ENCODE measurements at regions not wholly inside any gene's neighbourhood (a gene's known extent, or its start where the extent isn't known, plus 50 kb on each side); places are given as distances from the start of the nearest gene placed in this dataset.
"Not testable (repeated sequence)": the region's sequence is repeated elsewhere in the genome, so short reads cannot be mapped to it uniquely, and the experiment has no call there.

DNA sequence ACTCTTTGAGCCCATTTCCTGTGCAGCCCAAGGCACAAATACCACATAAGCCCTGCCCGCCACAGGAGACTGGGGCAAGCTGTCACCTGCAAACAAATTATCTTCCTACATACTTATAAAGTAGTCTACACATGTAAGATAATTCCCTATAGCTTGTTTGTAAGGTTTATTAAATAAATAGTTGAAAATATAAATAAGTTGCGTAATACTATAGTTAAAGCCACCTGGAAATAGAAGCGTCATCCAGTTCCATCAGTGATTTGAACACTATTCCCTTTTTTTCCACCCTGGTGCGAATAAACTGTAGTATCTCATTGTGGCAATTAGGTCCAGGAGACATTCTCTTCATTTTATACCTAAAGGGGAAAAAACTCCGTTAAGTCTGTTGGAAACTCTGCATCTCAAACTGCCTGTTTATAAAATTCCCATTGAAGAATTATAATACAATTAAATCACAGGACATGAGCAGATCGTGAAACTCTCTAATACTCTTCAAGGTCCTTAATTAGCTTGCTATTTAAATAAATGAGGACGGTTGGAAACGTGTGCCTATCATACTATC, 66.7 kb upstream of the CCT8L2 start:
- not testable (repeated sequence) for DNase-seq

GRCh38 chr22:16658068-16658467, 65.5 kb upstream of the CCT8L2 start:
- DNase-seq = no peak

- no peak for DNase-seq
These were observed 62.3 kb upstream of the CCT8L2 start for GRCh38 chr22:16654882-16655281.

- not testable (repeated sequence) for DNase-seq
These were observed 61.7 kb upstream of the CCT8L2 start for GRCh38 chr22:16654336-16654735.

GRCh38 chr22:16653222-16653621, 60.6 kb upstream of the CCT8L2 start:
- not testable (repeated sequence) for DNase-seq

- DNase-seq = no peak
These were observed 58.6 kb upstream of the CCT8L2 start for GRCh38 chr22:16651217-16651616.

Data from hematopoietic multipotent progenitor cell treated with erythropoietin and hydrocortisone succinate and interleukin-3 and kit ligand, for 8 days (in vitro differentiated cells).